Astrocyte (in vitro differentiated cells and primary cell): ENCODE measurements at regions not wholly inside any gene's neighbourhood (a gene's known extent, or its start where the extent isn't known, plus 50 kb on each side); places are given as distances from the start of the nearest gene placed in this dataset.

Experiments used
- DNase-seq: peaks from one replicate; pipeline ENCODE4 v3.0.0-alpha.2; 2010; ENCODE audit warnings: low read depth
- FAIRE-seq: peaks from 2 replicates; lab custom pipeline; 2011; peaks lifted over from hg19 to GRCh38; lab: Jason Lieb, UNC
- H2AFZ ChIP-seq: 2 replicates; pipeline ENCODE4 v1.6.0; 2012; ENCODE audit warnings: low read depth, low read length, inconsistent platforms
- H3K27ac ChIP-seq: 2 replicates; pipeline ENCODE4 v1.5.1; 2011; ENCODE audit warnings: low read depth, low read length, inconsistent platforms
- H3K27me3 ChIP-seq: 2 replicates; pipeline ENCODE4 v1.6.0; 2011; ENCODE audit warnings: low read length, inconsistent platforms; ENCODE audit not compliant: insufficient read depth
- H3K36me3 ChIP-seq: 2 replicates; pipeline ENCODE4 v1.5.1; 2011; ENCODE audit warnings: low read length, inconsistent platforms; ENCODE audit not compliant: insufficient read depth
- H3K4me1 ChIP-seq: 2 replicates; pipeline ENCODE4 v1.5.1; 2011; ENCODE audit warnings: low read length, inconsistent platforms; ENCODE audit not compliant: insufficient read depth
- H3K4me2 ChIP-seq: 2 replicates; pipeline ENCODE4 v1.6.0; 2012; ENCODE audit warnings: low read length, inconsistent platforms
- H3K4me3 ChIP-seq: 2 replicates; pipeline ENCODE4 v1.5.1; 2011; ENCODE audit warnings: low read depth, mild to moderate bottlenecking, low read length, inconsistent platforms; ENCODE audit not compliant: insufficient read depth
- H3K79me2 ChIP-seq: 2 replicates; pipeline ENCODE4 v1.6.0; 2012; ENCODE audit warnings: mild to moderate bottlenecking, low read length, inconsistent platforms; ENCODE audit not compliant: insufficient read depth
- H3K9ac ChIP-seq: 2 replicates; pipeline ENCODE4 v1.6.0; 2012; ENCODE audit warnings: mild to moderate bottlenecking, low read length, inconsistent platforms
- H3K9me3 ChIP-seq: 2 replicates; pipeline ENCODE4 v1.5.1; 2012; ENCODE audit warnings: low read depth, mild to moderate bottlenecking, low read length, inconsistent platforms; ENCODE audit not compliant: insufficient read depth
- H4K20me1 ChIP-seq: 2 replicates; pipeline ENCODE4 v1.6.0; 2012; ENCODE audit warnings: low read length, inconsistent platforms; ENCODE audit not compliant: insufficient read depth
- H3K27ac Mint-ChIP-seq: one replicate; pipeline ENCODE4 v1.8.0; 2021; ENCODE audit warnings: mild to moderate bottlenecking, mixed read lengths; ENCODE audit not compliant: unreplicated experiment
- H3K27me3 Mint-ChIP-seq: one replicate; pipeline ENCODE4 v1.8.0; 2021; ENCODE audit warnings: low read depth, mixed read lengths; ENCODE audit not compliant: unreplicated experiment
- H3K36me3 Mint-ChIP-seq: one replicate; pipeline ENCODE4 v1.8.0; 2021; ENCODE audit warnings: low read depth, mixed read lengths; ENCODE audit not compliant: unreplicated experiment
- H3K4me1 Mint-ChIP-seq: one replicate; pipeline ENCODE4 v1.8.0; 2021; ENCODE audit warnings: low read depth, mixed read lengths; ENCODE audit not compliant: unreplicated experiment
- H3K4me3 Mint-ChIP-seq: one replicate; pipeline ENCODE4 v1.8.0; 2021; ENCODE audit warnings: mild to moderate bottlenecking, moderate library complexity, mixed read lengths; ENCODE audit not compliant: unreplicated experiment
- H3K9me3 Mint-ChIP-seq: one replicate; pipeline ENCODE4 v1.8.0; 2021; ENCODE audit warnings: mild to moderate bottlenecking, mixed read lengths; ENCODE audit not compliant: unreplicated experiment
- EZH2 ChIP-seq: IDR thresholded peaks from 2 replicates; pipeline ENCODE4 v1.6.1; 2012; ENCODE audit warnings: mild to moderate bottlenecking, low read length, inconsistent platforms; ENCODE audit not compliant: insufficient read depth
- TF ChIP-seq, protein P1 (sequence below): IDR thresholded peaks from 2 replicates; pipeline ENCODE4 v1.5.1; 2011; ENCODE audit warnings: low read depth, mild to moderate bottlenecking, inconsistent platforms, low read length, moderate library complexity; ENCODE audit not compliant: insufficient read depth

DNA sequence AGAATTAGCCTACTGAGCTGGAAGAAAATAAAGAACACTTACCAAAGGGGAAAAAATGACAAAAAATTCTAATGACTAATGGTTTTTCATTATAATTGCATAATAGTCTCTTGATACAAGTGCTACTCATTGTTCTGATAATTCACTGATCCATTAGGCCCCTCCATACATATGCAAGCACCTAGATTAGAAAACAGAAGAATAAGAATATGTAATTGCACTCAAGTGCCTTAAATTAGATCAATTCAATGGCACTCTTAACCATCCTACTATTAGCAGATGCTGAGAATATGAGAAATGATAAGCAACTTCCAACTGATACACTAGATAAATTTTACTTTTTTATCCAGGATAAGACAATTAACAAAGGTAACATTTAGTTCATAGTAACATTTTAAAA lies 440.9 kb upstream of the C9orf72 start:
- H3K36me3 ChIP-seq: no peaks in the 10 kb centered on the region
- no peaks in the 10 kb centered on the region for H3K27me3 Mint-ChIP-seq
- H2AFZ ChIP-seq: no peak overlapping the region
- no peaks in the 10 kb centered on the region for H3K9me3 ChIP-seq
- no peaks in the 10 kb centered on the region for H3K79me2 ChIP-seq
- no peak overlapping the region for H3K4me3 Mint-ChIP-seq
- no peaks in the 10 kb centered on the region for H3K4me1 ChIP-seq
- H3K4me3 ChIP-seq: no peak overlapping the region
- H3K4me2 ChIP-seq: no peak overlapping the region
- no peak overlapping the region for H3K27ac Mint-ChIP-seq
- H3K27me3 ChIP-seq: no peaks in the 10 kb centered on the region
- H4K20me1 ChIP-seq: no peaks in the 10 kb centered on the region
- FAIRE-seq (no peak), DNase-seq (no peak)
- no peak for TF ChIP-seq EZH2
- TF ChIP-seq, protein P1, sequence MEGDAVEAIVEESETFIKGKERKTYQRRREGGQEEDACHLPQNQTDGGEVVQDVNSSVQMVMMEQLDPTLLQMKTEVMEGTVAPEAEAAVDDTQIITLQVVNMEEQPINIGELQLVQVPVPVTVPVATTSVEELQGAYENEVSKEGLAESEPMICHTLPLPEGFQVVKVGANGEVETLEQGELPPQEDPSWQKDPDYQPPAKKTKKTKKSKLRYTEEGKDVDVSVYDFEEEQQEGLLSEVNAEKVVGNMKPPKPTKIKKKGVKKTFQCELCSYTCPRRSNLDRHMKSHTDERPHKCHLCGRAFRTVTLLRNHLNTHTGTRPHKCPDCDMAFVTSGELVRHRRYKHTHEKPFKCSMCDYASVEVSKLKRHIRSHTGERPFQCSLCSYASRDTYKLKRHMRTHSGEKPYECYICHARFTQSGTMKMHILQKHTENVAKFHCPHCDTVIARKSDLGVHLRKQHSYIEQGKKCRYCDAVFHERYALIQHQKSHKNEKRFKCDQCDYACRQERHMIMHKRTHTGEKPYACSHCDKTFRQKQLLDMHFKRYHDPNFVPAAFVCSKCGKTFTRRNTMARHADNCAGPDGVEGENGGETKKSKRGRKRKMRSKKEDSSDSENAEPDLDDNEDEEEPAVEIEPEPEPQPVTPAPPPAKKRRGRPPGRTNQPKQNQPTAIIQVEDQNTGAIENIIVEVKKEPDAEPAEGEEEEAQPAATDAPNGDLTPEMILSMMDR: no peak
- H3K9me3 Mint-ChIP-seq: no peaks in the 10 kb centered on the region
- no peak overlapping the region for H3K27ac ChIP-seq
- no peaks in the 10 kb centered on the region for H3K36me3 Mint-ChIP-seq
- H3K9ac ChIP-seq: no peak overlapping the region
- H3K4me1 Mint-ChIP-seq: no peaks in the 10 kb centered on the region

DNA sequence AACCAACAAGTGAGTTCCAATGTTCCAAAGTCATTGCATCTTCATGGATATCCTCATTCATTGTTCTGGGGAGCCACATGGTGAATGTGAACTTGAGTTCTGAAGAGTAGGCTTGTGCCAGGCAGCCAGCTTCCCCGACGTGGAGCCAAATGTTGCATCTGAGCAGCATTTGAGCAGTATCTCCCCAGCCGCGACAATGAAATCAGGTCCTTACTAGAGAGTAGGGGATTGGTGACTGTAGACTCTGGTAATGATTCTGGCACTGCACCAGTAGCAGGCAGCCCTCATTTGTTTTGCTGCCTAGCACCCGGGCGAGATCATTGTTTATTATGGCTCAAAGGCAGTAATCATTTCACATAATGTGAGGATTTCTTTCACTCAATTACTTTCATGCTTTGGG lies 451.4 kb upstream of the C9orf72 start:
- no peak overlapping the region for H3K4me2 ChIP-seq
- no peaks in the 10 kb centered on the region for H3K9me3 ChIP-seq
- no peak overlapping the region for H3K4me3 ChIP-seq
- no peak overlapping the region for H2AFZ ChIP-seq
- peaks cover 4% of the 10 kb centered on the region for H3K27me3 Mint-ChIP-seq
- no peak overlapping the region for H3K9ac ChIP-seq
- no peaks in the 10 kb centered on the region for H3K27me3 ChIP-seq
- H3K79me2 ChIP-seq: no peaks in the 10 kb centered on the region
- DNase-seq: no peak
- FAIRE-seq: no peak
- H3K4me1 ChIP-seq: no peaks in the 10 kb centered on the region
- H3K36me3 ChIP-seq: no peaks in the 10 kb centered on the region
- no peaks in the 10 kb centered on the region for H4K20me1 ChIP-seq
- no peaks in the 10 kb centered on the region for H3K4me1 Mint-ChIP-seq
- H3K9me3 Mint-ChIP-seq: no peaks in the 10 kb centered on the region
- H3K27ac ChIP-seq: no peak overlapping the region
- TF ChIP-seq, protein P1: no peak
- no peak for TF ChIP-seq EZH2
- no peak overlapping the region for H3K27ac Mint-ChIP-seq
- no peak overlapping the region for H3K4me3 Mint-ChIP-seq
- H3K36me3 Mint-ChIP-seq: no peaks in the 10 kb centered on the region

DNA sequence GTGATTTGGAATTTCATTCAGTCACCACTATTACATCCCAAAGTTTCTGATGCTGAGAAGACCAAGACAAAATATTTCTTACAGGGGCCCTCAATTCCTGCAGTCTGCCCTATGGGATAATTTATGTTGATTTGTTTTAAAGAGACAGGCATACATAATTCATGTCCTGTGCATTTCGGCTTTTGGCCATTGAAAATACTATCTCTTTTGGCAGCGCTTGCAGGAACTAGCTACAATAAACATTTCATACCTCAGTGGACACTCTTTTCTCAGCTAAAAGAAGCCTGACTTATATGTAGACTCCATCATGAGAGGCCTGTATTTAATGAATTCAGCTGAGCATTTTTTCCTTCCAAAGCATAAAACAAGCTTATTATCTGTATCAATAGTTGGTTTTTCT lies 451.9 kb upstream of the C9orf72 start:
- Mint-ChIP-seq H3K4me1 (peaks cover 2% of the 10 kb centered on the region), H3K4me3 (no peak overlapping the region), H3K27me3 (peaks cover 4% of the 10 kb centered on the region), H3K36me3 (no peaks in the 10 kb centered on the region), H3K27ac (no peak overlapping the region), H3K9me3 (no peaks in the 10 kb centered on the region)
- Histone ChIP-seq H3K4me2 (no peak overlapping the region), H3K4me3 (no peak overlapping the region), H3K9me3 (no peaks in the 10 kb centered on the region), H3K27me3 (no peaks in the 10 kb centered on the region), H2AFZ (no peak overlapping the region), H4K20me1 (no peaks in the 10 kb centered on the region), H3K36me3 (no peaks in the 10 kb centered on the region), H3K79me2 (no peaks in the 10 kb centered on the region), H3K9ac (no peak overlapping the region), H3K27ac (no peak overlapping the region), H3K4me1 (no peaks in the 10 kb centered on the region)
- DNase-seq: no peak
- no peak for FAIRE-seq
- TF ChIP-seq, protein P1: no peak
- no peak for TF ChIP-seq EZH2
